Transverse colon (tissue), 4 donors: ENCODE measurements at regions not wholly inside any gene's neighbourhood (a gene's known extent, or its start where the extent isn't known, plus 50 kb on each side); places are given as distances from the start of the nearest gene placed in this dataset.

Source experiments
- DNase-seq: peaks from one replicate; pipeline ENCODE4 v3.0.0-alpha.2; 2019
- H3K27ac ChIP-seq, 4 donors: fragments of 200-600 bp; sonication (generic); 2 replicates each; pipeline ENCODE4 v1.5.1; 2016 to 2018; ENCODE audit warnings: inconsistent platforms in 4 of 4
- H3K27me3 ChIP-seq: fragments of 200-600 bp; sonication (generic); 2 replicates; pipeline ENCODE4 v1.5.1; 2017; ENCODE audit warnings: inconsistent platforms
- H3K36me3 ChIP-seq, 4 donors: fragments of 200-600 bp; sonication (generic); 2 replicates each; pipeline ENCODE4 v1.5.1; 2017 to 2019; ENCODE audit warnings: inconsistent platforms in 4 of 4
- H3K4me1 ChIP-seq, 4 donors: fragments of 200-600 bp; sonication (generic); 2 replicates each; pipeline ENCODE4 v1.5.1; 2017 to 2020; ENCODE audit warnings: inconsistent platforms in 4 of 4
- H3K4me3 ChIP-seq, 4 donors: fragments of 200-600 bp; sonication (generic); 1 replicate in 1 of 4; 2 replicates in 3 of 4; pipeline versions ENCODE4 v1.5.1 to v1.6.1; 2017 to 2019; ENCODE audit warnings: inconsistent platforms in 4 of 4
- H3K9me3 ChIP-seq, 2 donors: fragments of 200-600 bp; sonication (generic); 2 replicates each; pipeline ENCODE4 v1.5.1; 2017 to 2019; ENCODE audit warnings: inconsistent platforms in 2 of 2
- EP300 ChIP-seq: sonication (generic); formaldehyde crosslinking; IDR thresholded peaks from one replicate; pipeline ENCODE4 v1.6.1; 2017; ENCODE audit warnings: antibody characterized with exemption, low read depth
- POLR2A ChIP-seq: fragments of 450-650 bp; IDR thresholded peaks from one replicate; pipeline ENCODE4 v1.6.1; 2016; ENCODE audit warnings: antibody characterized with exemption, mild to moderate bottlenecking, moderate library complexity
- POLR2AphosphoS5 ChIP-seq, 3 donors: sonication (generic); formaldehyde crosslinking; IDR thresholded peaks; one replicate each; pipeline ENCODE4 v1.6.1; 2016; ENCODE audit warnings: antibody characterized with exemption in 3 of 3
- WGBS, 2 donors: methylation state at CpG; one replicate each; pipeline ENCODE4 v1.1.5; 2018; ENCODE audit warnings: low coverage in 1 of 2; 5-methylcytosine and 5-hydroxymethylcytosine counted together
- in situ Hi-C, 4 donors: fragments of 200-750 bp; cut with MboI; loops; one replicate each; pipeline versions ENCODE4 v1.15.0 to v1.15.1; 2017; ENCODE audit warnings: low sequenced_read_pairs in 3 of 4, low pct_ligation_motif_present in 1 of 4, low pct_unique_long_range_greater_than_20kb in 1 of 4
- intact Hi-C: fragments of 100-400 bp; cut with DNase I; formaldehyde crosslinking; loops from one replicate; pipeline ENCODE4 v1.15.1; 2023; ENCODE audit warnings: low total_unique reads
- TF ChIP-seq, protein P1 (sequence below), 5 experiments: fragments of 200-600 bp in 3 of 5; fragments of 450-650 bp in 2 of 5; sonication (generic) in 3 of 5; IDR thresholded peaks; 1 replicate in 2 of 5; 2 replicates in 3 of 5; pipeline ENCODE4 v1.5.1; 2016 to 2017; ENCODE audit warnings: antibody characterized with exemption in 5 of 5, inconsistent platforms in 3 of 5, mild to moderate bottlenecking in 2 of 5, moderate library complexity in 1 of 5

DNA sequence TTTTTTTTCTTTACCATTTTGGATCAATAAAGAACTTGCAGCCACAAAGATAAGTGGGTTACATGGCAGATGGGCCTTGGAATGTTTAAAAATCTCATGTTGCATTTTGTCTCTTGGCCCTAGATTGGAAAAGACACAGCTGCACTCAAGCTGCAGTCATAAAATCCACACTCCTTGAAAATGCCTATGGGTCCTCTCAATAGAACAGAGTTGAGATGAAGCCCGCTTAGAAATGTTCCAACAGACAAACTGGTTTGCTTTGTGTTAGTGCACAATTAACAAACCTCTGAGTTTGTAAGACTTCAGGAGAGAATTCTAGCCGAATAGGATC is 401.2 kb upstream of the CDIN1 start:
- H3K9me3 ChIP-seq: no peaks in the 10 kb centered on the region
- intact Hi-C loops: no loop called here

DNA sequence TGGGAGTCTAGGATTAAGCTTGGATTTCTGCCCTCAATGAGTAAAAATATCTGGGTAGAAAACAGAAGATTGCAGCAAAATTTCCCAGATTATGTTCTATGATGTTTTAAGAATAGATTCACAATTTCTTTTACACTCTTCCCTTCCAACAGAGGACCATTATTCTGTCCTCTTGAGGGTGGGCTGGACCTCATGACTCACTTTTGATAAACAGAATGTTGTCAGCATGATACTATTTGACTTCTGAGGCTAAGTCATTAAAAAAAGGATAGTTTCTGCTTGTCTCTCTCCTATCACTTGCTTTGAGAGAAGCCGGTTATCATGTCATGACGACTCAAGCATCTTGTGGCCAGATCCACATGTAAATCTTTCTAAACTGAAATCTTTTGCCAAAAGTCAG is 396.2 kb upstream of the CDIN1 start:
- no peak for DNase-seq
- WGBS, 2 donors: 74 to 100% methylated on average over 1 to 2 of the region's 2 CpGs
- Histone ChIP-seq H3K27ac (no peak overlapping the region), H3K27me3 (no peaks in the 10 kb centered on the region), H3K4me3 (no peak overlapping the region), H3K4me1 (peaks cover 0 to 6% (median 0%) of the 10 kb centered on the region in 4 donors), H3K36me3 (no peaks in the 10 kb centered on the region), H3K9me3 (no peaks in the 10 kb centered on the region)
- in situ Hi-C loops: no loop called here
- TF ChIP-seq POLR2AphosphoS5 (IDR thresholded peaks at IDR 0.05) (no peak), EP300 (no peak), POLR2A (no peak)
- TF ChIP-seq, protein P1, sequence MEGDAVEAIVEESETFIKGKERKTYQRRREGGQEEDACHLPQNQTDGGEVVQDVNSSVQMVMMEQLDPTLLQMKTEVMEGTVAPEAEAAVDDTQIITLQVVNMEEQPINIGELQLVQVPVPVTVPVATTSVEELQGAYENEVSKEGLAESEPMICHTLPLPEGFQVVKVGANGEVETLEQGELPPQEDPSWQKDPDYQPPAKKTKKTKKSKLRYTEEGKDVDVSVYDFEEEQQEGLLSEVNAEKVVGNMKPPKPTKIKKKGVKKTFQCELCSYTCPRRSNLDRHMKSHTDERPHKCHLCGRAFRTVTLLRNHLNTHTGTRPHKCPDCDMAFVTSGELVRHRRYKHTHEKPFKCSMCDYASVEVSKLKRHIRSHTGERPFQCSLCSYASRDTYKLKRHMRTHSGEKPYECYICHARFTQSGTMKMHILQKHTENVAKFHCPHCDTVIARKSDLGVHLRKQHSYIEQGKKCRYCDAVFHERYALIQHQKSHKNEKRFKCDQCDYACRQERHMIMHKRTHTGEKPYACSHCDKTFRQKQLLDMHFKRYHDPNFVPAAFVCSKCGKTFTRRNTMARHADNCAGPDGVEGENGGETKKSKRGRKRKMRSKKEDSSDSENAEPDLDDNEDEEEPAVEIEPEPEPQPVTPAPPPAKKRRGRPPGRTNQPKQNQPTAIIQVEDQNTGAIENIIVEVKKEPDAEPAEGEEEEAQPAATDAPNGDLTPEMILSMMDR (IDR thresholded peaks at IDR 0.05): no peak
- intact Hi-C loops: no loop called here

More for the DNA sequence above, 401.2 kb upstream of the CDIN1 start:
- Histone ChIP-seq H3K4me3 (no peak overlapping the region), H3K4me1 (peaks cover 0 to 21% (median 3%) of the 10 kb centered on the region in 4 donors), H3K27ac (peak overlapping the region in 1 of 4 donors; percentile 5), H3K36me3 (no peaks in the 10 kb centered on the region), H3K27me3 (no peaks in the 10 kb centered on the region)
- no peak for TF ChIP-seq EP300
- TF ChIP-seq POLR2AphosphoS5 (IDR thresholded peaks at IDR 0.05): no peak
- no peak for TF ChIP-seq POLR2A
- TF ChIP-seq, protein P1 (IDR thresholded peaks at IDR 0.05): no peak
- 62% methylated on average over 2 of the region's 2 CpGs; no CpG with 5 or more reads in 1 of the 2 donors for WGBS, 2 donors
- DNase-seq: no peak
- in situ Hi-C loops: no loop called here

DNA sequence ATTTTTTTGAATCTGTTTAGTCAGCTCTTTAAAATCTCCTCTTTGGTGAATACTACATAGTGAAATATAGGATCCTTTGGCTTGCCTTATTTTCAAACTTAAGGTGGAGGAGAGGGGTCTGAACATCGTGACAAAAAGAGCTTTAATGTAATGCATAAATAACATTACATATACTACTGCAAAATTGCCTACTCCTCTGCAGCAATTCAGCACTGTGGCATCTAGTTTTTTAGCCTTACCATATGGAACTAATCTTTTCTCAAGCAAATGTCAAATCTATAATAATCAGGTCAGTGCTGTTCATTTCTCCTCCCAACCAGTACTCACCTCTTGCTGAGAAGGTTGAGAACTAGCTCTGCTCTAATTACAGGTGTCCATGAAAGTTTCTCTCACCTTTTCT is 394.0 kb upstream of the CDIN1 start:
- no peak overlapping the region for H3K27ac ChIP-seq
- no peaks in the 10 kb centered on the region for H3K9me3 ChIP-seq
- in situ Hi-C loops: no loop called here
- no peaks in the 10 kb centered on the region for H3K27me3 ChIP-seq
- DNase-seq: no peak
- 68 to 69% methylated on average over 1 of the region's 1 CpG for WGBS, 2 donors
- intact Hi-C loops: no loop called here
- TF ChIP-seq, protein P1 (IDR thresholded peaks at IDR 0.05): no peak
- TF ChIP-seq POLR2AphosphoS5 (IDR thresholded peaks at IDR 0.05) (no peak), EP300 (no peak), POLR2A (no peak)
- H3K36me3 ChIP-seq: no peaks in the 10 kb centered on the region
- H3K4me3 ChIP-seq: no peak overlapping the region
- H3K4me1 ChIP-seq: peaks cover 0 to 5% (median 0%) of the 10 kb centered on the region in 4 donors

DNA sequence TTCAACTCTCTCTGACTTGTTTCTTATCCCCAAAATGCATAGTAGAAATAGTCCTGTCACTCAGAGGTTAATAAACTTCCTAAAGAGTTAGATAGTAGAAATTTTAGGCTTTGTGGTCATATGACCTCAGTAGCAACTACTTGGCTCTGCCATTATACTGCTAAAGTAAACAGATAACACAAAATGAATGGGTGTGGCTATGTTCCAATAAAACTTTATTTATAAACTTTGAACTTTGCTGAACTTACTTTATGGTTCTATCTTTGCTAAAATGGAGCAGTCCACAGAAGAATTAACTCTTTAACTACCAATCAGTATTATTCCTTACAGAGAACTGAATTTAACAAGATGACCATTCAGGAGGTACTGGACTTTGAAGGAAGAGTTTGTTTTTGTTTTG is 393.6 kb upstream of the CDIN1 start:
- H3K4me1 ChIP-seq: peaks cover 0 to 5% (median 0%) of the 10 kb centered on the region in 4 donors
- no peaks in the 10 kb centered on the region for H3K27me3 ChIP-seq
- intact Hi-C loops: no loop called here
- TF ChIP-seq EP300 (no peak), POLR2A (no peak), POLR2AphosphoS5 (IDR thresholded peaks at IDR 0.05) (no peak)
- TF ChIP-seq, protein P1 (IDR thresholded peaks at IDR 0.05): no peak
- no peaks in the 10 kb centered on the region for H3K9me3 ChIP-seq
- H3K27ac ChIP-seq: no peak overlapping the region
- H3K36me3 ChIP-seq: no peaks in the 10 kb centered on the region
- in situ Hi-C loops: no loop called here
- DNase-seq: no peak
- no peak overlapping the region for H3K4me3 ChIP-seq
